ENCODE measurements at regions not wholly inside any gene's neighbourhood (a gene's known extent, or its start where the extent isn't known, plus 50 kb on each side); places are given as distances from the start of the nearest gene placed in this dataset.

- DNase-seq = no peak
- no peak overlapping the region for H3K27ac ChIP-seq (replicated peaks)
- peaks cover 4% of the 10 kb centered on the region for H3K27me3 ChIP-seq (ENCODE audit: low read depth)
- TF ChIP-seq, protein P1, sequence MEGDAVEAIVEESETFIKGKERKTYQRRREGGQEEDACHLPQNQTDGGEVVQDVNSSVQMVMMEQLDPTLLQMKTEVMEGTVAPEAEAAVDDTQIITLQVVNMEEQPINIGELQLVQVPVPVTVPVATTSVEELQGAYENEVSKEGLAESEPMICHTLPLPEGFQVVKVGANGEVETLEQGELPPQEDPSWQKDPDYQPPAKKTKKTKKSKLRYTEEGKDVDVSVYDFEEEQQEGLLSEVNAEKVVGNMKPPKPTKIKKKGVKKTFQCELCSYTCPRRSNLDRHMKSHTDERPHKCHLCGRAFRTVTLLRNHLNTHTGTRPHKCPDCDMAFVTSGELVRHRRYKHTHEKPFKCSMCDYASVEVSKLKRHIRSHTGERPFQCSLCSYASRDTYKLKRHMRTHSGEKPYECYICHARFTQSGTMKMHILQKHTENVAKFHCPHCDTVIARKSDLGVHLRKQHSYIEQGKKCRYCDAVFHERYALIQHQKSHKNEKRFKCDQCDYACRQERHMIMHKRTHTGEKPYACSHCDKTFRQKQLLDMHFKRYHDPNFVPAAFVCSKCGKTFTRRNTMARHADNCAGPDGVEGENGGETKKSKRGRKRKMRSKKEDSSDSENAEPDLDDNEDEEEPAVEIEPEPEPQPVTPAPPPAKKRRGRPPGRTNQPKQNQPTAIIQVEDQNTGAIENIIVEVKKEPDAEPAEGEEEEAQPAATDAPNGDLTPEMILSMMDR (IDR thresholded peaks at IDR 0.05; ENCODE audit: borderline replicate concordance) = no peak
- intact Hi-C loops (cut with micrococcal nuclease) = no loop called here
- no peaks in the 10 kb centered on the region for H3K36me3 ChIP-seq
- H3K4me3 ChIP-seq = no peak overlapping the region
- H3K9me3 ChIP-seq (replicated peaks) = no peaks in the 10 kb centered on the region
- H3K4me1 ChIP-seq = peaks cover 7% of the 10 kb centered on the region
These were observed 231.1 kb upstream of the HS6ST1 start for GRCh38 chr2:128549646-128550260.

- intact Hi-C loops (cut with micrococcal nuclease) = no loop called here
- no peak overlapping the region for H3K4me3 ChIP-seq
- H3K9me3 ChIP-seq (replicated peaks) = no peaks in the 10 kb centered on the region
- H3K27ac ChIP-seq (replicated peaks) = no peak overlapping the region
- TF ChIP-seq, protein P1 (IDR thresholded peaks at IDR 0.05; ENCODE audit: borderline replicate concordance) = no peak
- no peak for DNase-seq
- peaks cover 4% of the 10 kb centered on the region for H3K27me3 ChIP-seq (ENCODE audit: low read depth)
- peaks cover 7% of the 10 kb centered on the region for H3K4me1 ChIP-seq
- H3K36me3 ChIP-seq = no peaks in the 10 kb centered on the region
These were observed 231.7 kb upstream of the HS6ST1 start for GRCh38 chr2:128550389-128550788.

GRCh38 chr2:128550801-128551416 lies 232.2 kb upstream of the HS6ST1 start:
- H3K9me3 ChIP-seq (replicated peaks) = no peaks in the 10 kb centered on the region
- H3K4me3 ChIP-seq = no peak overlapping the region
- H3K36me3 ChIP-seq = no peaks in the 10 kb centered on the region
- TF ChIP-seq, protein P1 (IDR thresholded peaks at IDR 0.05; ENCODE audit: borderline replicate concordance) = no peak
- DNase-seq = no peak
- intact Hi-C loops (cut with micrococcal nuclease) = no loop called here
- H3K27me3 ChIP-seq (ENCODE audit: low read depth) = peaks cover 4% of the 10 kb centered on the region
- no peak overlapping the region for H3K27ac ChIP-seq (replicated peaks)
- H3K4me1 ChIP-seq = peaks cover 7% of the 10 kb centered on the region

DNA sequence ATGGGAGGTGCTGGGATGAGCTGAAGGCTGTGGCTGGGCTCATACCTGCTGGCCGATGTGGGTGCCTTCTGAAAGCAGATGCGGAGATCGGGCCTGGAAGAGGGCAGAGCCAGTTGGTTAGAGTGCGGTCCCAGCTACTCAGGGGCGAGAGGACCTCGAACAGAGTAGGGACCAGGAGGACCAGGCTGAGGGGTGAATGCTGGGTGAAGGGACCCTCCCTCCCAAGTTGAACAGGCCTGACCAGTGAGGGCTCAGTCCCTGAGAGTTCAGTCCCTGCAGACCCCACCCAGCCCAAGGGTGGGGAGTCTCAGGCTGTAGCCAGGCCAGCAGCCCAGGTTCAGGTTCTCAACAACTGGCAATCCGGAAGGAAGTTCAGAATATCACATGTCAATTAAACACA lies 232.8 kb upstream of the HS6ST1 start:
- Histone ChIP-seq H3K27me3 (ENCODE audit: low read depth) (peaks cover 4% of the 10 kb centered on the region), H3K4me3 (no peak overlapping the region), H3K9me3 (replicated peaks) (no peaks in the 10 kb centered on the region), H3K36me3 (no peaks in the 10 kb centered on the region), H3K4me1 (peaks cover 7% of the 10 kb centered on the region), H3K27ac (replicated peaks) (no peak overlapping the region)
- DNase-seq = no peak
- intact Hi-C loops (cut with micrococcal nuclease) = no loop called here
- TF ChIP-seq, protein P1 (IDR thresholded peaks at IDR 0.05; ENCODE audit: borderline replicate concordance) = no peak

DNA sequence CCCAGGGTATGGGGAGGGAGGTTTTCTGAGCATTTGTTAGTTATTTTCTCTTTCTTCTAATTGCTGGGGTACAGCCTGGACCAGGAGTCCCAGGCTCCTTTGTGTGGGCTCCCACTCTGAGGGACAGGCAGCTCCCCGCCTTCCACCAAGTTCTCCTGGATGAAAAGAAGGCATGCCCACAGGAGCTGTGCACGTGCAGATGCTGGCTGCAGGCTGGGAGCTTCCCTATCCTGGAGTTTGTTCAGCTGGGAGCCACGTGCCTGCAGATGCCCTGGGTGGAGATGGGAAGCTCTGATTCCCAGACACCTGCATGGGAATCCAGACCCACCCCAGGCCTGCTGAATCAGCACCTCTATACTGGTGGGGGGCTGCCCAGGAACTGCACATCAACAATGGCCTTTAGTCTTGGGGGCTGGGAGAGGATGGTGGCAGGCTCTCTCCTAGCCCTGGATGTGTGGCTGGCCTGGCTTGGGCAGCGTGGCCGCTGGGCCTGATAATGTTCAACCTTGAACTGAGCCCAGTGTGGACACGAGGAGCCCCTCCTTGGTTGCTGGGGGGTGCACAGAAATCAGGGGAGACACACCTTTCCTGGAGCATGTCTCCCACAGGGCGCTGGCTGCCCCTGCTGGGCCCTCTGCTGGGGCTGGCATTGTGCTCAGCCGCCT lies 233.6 kb upstream of the HS6ST1 start:
- Histone ChIP-seq H3K4me3 (no peak overlapping the region), H3K36me3 (no peaks in the 10 kb centered on the region), H3K9me3 (replicated peaks) (no peaks in the 10 kb centered on the region), H3K27ac (replicated peaks) (no peak overlapping the region), H3K4me1 (peaks cover 7% of the 10 kb centered on the region), H3K27me3 (ENCODE audit: low read depth) (peaks cover 4% of the 10 kb centered on the region)
- TF ChIP-seq, protein P1 (IDR thresholded peaks at IDR 0.05; ENCODE audit: borderline replicate concordance) = no peak
- no peak for DNase-seq
- intact Hi-C loops (cut with micrococcal nuclease) = no loop called here

Measured in left ventricle myocardium inferior (tissue), 1 donor.